ENCODE measurements at regions not wholly inside any gene's neighbourhood (a gene's known extent, or its start where the extent isn't known, plus 50 kb on each side); places are given as distances from the start of the nearest gene placed in this dataset.
"Not testable (repeated sequence)": the region's sequence is repeated elsewhere in the genome, so short reads cannot be mapped to it uniquely, and the experiment has no call there.

- no peak for DNase-seq (ENCODE audit: extremely low read depth, low read depth, low spot score)
These were observed 182.4 kb downstream of the COX18 start for GRCh38 chr4:72887152-72887551.

DNA sequence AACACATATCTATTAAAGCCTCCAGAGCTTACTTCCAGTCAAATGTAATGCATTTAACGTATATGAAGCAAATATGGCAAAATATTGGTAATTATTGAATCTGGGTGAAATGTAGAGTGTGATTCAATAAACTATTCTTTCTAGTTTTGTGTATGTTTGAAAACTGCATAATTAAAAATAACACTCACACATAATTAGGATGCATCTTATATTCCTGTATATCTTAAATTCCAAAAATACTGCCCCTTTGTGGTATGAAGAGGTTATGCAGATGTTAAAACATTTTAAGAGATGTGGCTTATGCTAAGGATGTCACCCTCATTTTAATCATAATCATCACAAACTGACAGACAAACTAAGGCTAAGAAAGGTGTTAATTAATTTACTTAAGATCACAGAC lies 182.9 kb downstream of the COX18 start:
- no peak for DNase-seq (ENCODE audit: extremely low read depth, low read depth, low spot score)

GRCh38 chr4:72884225-72884624 lies 185.3 kb downstream of the COX18 start:
- DNase-seq (ENCODE audit: extremely low read depth, low read depth, low spot score): not testable (repeated sequence)

GRCh38 chr4:72876946-72877345 lies 192.6 kb downstream of the COX18 start:
- no peak for DNase-seq (ENCODE audit: extremely low read depth, low read depth, low spot score)

- no peak for DNase-seq (ENCODE audit: extremely low read depth, low read depth, low spot score)
These were observed 194.0 kb downstream of the COX18 start for GRCh38 chr4:72875545-72875944.

- DNase-seq (ENCODE audit: extremely low read depth, low read depth, low spot score): no peak
These were observed 194.4 kb downstream of the COX18 start for GRCh38 chr4:72875138-72875537.

GRCh38 chr4:72864898-72865297 lies 204.6 kb downstream of the COX18 start:
- no peak for DNase-seq (ENCODE audit: extremely low read depth, low read depth, low spot score)

DNA sequence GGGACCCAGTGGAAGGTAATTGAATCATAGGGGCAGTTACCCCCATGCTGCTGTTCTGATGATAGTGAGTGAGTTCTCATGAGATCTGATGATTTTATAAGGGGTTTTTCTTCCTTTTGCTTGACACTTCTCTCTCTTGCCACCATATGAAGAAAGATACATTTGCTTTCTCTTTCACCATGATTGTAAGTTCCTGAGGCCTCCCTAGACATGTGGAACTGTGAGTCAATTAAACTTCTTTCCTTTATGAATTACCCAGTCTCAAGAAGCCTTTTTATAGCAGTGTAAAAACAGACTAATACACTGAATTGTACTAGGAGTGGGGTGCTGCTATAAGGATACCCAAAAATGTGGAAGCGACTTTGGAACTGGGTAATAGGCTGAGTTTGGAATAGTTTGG lies 205.2 kb downstream of the COX18 start:
- DNase-seq (ENCODE audit: extremely low read depth, low read depth, low spot score): not testable (repeated sequence)

DNA sequence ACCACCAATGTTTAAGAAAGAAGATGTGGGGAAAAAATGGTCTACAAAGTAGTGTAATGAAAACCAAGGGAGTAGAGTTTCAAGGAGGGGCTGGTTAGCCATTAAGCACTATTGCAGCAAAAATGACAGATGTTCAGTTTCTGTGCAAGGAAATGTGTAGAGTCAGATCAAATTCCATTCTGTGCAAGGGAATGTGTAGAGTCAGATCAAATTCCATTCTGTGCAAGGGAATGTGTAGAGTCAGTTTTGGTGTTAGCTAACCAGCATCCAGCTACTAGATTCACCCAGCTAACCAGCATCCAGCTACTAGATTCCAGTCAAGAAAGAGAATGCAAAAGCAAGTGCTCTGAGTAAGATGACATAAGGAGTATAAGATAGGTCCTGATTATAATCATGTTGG lies 208.8 kb downstream of the COX18 start:
- DNase-seq (ENCODE audit: extremely low read depth, low read depth, low spot score): no peak

- no peak for DNase-seq (ENCODE audit: extremely low read depth, low read depth, low spot score)
These were observed 211.2 kb downstream of the COX18 start for GRCh38 chr4:72858328-72858727.

DNA sequence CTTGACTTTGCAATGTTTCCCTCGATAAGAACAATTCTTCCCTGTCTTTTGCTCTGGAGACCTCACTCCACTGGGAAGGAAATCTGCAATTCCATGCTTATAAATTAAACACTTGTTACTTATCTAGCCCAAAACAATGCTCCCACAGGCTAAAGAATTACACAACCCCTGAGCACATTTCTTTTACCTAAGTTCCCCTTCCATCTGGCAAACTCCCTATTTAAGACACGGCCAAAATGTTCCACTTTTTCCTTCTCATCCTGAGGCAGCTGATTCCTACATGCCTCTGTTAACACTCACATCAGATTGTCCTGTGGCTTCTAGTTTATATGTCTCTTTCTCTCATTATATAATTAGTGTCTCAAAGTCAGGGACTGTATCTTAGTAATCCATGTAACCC lies 211.7 kb downstream of the COX18 start:
- no peak for DNase-seq (ENCODE audit: extremely low read depth, low read depth, low spot score)

DNA sequence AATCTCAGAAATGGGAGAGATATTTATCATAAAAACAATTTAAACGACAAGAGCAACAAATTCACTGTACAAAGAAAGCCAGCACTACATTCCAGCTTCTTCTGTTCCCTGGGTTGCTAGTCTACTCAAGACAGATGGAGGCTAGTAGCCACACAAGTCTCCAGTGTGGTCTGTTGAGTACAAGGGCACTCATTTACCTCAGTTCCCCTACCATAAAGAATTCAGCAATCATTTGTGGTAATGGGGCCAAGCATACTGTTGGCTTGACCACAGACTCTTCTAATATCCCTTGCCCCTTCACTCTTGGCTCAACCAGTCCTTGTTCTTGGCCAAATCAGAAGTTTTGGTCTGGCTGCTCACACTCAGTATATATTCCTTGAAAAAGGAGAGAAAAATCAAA lies 212.3 kb downstream of the COX18 start:
- no peak for DNase-seq (ENCODE audit: extremely low read depth, low read depth, low spot score)

- DNase-seq (ENCODE audit: extremely low read depth, low read depth, low spot score): no peak
These were observed 223.0 kb downstream of the COX18 start for GRCh38 chr4:72846280-72847111.

GRCh38 chr4:72843466-72843865 lies 226.1 kb downstream of the COX18 start:
- DNase-seq (ENCODE audit: extremely low read depth, low read depth, low spot score): no peak

GRCh38 chr4:72842323-72842722 lies 227.2 kb downstream of the COX18 start:
- no peak for DNase-seq (ENCODE audit: extremely low read depth, low read depth, low spot score)

- DNase-seq (ENCODE audit: extremely low read depth, low read depth, low spot score): not testable (repeated sequence)
These were observed 229.3 kb downstream of the COX18 start for GRCh38 chr4:72840166-72840565.

GRCh38 chr4:72828864-72829263 lies 240.7 kb downstream of the COX18 start:
- no peak for DNase-seq (ENCODE audit: extremely low read depth, low read depth, low spot score)

- no peak for DNase-seq (ENCODE audit: extremely low read depth, low read depth, low spot score)
These were observed 241.5 kb downstream of the COX18 start for GRCh38 chr4:72827968-72828367.

DNA sequence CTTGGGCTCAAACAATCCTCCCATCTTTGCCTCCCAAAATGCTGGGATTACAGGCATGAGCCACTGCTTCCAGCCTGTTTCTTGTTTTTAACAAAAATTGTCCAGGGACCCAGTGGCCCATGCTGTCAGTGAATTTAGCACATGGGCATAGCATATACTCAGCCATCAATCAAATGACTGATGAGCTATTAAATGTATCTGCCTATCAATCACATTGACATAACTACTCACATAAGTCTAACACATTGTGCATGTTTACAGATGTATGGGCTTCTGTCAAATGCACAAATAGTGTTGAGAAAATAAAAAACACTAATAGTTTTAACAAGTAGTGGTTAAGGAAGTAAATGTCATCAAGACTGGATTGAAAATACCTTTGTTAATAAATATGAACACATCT lies 249.4 kb downstream of the COX18 start:
- no peak for DNase-seq (ENCODE audit: extremely low read depth, low read depth, low spot score)

DNA sequence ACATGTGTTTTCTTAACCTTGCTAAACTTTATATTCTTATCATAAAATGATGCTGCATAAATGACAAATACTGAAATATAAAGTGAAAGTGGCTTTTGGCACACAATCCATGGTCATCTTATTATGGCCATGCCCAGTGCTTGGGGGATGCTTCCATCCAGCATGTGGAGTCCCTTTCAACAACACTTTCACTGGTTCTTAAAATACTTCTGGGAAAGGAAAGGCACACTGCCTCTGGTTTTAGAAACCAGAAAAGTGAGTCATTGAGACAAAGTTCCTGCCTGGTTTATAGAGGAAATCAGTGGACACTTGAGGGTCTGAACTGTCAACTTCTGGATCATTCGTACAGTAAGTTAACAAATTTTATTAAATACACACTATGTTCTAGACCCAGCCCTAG lies 248.0 kb upstream of the ADAMTS3 start:
- DNase-seq (ENCODE audit: extremely low read depth, low read depth, low spot score): no peak

- no peak for DNase-seq (ENCODE audit: extremely low read depth, low read depth, low spot score)
These were observed 245.2 kb upstream of the ADAMTS3 start for GRCh38 chr4:72814241-72814640.

DNA sequence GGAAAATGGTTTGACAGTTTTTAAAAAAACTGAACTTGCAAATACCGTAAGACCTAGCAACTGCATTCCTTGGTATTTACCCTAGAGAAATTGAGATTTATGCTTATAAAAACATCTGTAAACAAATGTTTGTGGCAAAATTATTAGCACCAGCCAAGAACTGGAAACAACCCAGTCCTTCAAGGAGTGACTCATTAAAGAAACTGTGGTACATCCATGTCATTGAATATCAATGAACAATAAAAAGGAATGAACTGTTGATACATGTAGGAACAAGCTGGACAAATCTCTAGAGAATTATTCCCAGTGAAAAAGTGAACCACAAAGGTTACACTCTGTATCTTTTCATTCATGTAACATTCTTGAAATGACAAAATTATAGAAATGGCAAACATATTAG lies 240.2 kb upstream of the ADAMTS3 start:
- no peak for DNase-seq (ENCODE audit: extremely low read depth, low read depth, low spot score)

DNA sequence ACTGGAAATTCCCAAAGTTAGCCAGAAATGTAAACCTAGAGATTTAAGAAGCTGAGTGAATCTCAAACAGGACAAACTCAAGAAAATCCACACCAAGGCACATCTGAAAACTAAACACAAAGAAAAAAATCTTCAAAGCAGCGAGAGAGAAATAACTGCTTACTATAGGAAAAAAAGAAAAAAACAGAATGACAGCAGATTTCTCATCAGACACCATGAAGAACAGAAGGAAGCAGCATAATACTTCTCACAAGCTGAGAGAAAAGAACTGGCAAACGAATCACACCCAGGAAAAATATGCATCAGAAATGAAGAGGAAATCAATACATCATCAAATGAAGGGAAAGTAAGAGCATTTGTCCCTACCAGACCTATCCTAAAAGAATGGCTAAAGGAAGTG lies 236.3 kb upstream of the ADAMTS3 start:
- DNase-seq (ENCODE audit: extremely low read depth, low read depth, low spot score): no peak

Data from glomerular endothelial cell (primary cell).